ENCODE measurements at regions not wholly inside any gene's neighbourhood (a gene's known extent, or its start where the extent isn't known, plus 50 kb on each side); places are given as distances from the start of the nearest gene placed in this dataset.
"Not testable (repeated sequence)": the region's sequence is repeated elsewhere in the genome, so short reads cannot be mapped to it uniquely, and the experiment has no call there.

DNA sequence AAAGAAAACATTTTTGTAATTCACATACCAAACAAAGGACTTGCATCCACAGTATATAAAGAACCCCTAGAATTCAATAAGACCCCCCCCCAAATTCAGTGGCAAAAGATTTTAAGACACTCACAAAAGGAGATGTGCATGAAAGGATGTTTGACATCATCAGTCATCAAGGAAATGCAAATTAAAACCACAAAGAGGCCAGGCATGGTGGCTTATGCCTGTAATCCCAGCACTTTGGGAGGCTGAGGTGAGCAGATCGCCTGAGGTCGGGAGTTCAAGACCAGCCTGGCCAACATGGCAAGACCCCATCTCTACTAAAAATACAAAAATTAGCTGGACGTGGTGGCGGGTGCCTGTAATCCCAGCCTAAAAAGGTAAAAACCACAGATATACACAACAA, 61.3 kb downstream of the AIPL1 start:
- POLR2A ChIA-PET; H3K4me3 Mint-ChIP-seq; CTCF ChIA-PET; H3K9me3 Mint-ChIP-seq; H3K4me1 Mint-ChIP-seq; H3K36me3 Mint-ChIP-seq (ENCODE audit: low read depth); H3K27ac Mint-ChIP-seq; DNase-seq: not testable (repeated sequence)
- H3K27me3 Mint-ChIP-seq = peaks cover 14% of the 10 kb centered on the region

DNA sequence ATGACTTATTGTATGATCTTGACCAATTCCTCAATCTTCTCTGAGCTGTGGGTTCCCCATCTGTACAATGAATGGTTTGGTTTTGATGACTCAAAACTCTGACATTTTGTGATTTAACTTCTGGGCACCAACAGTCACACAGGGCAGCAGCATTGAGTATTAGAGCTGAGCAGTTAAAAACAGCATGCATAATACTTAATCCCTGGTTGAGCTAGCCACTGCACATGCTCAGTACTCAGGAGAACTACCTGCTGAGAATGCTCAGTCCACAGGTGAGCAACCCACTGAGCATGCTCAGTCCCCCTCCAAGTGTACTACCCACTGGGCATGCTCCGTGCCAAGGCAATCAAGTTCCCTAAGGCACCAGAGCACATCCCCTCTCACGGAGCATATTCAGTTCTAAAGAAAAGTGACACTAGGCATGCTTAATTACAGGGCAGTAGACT, 68.7 kb downstream of the AIPL1 start:
- H3K27me3 Mint-ChIP-seq = peaks cover 27% of the 10 kb centered on the region
- POLR2A ChIA-PET = no interaction called here
- H3K4me1 Mint-ChIP-seq = no peaks in the 10 kb centered on the region
- H3K36me3 Mint-ChIP-seq (ENCODE audit: low read depth) = no peaks in the 10 kb centered on the region
- DNase-seq = no peak
- H3K27ac Mint-ChIP-seq = no peak overlapping the region
- no peak overlapping the region for H3K4me3 Mint-ChIP-seq
- CTCF ChIA-PET = no interaction called here
- H3K9me3 Mint-ChIP-seq = no peaks in the 10 kb centered on the region

DNA sequence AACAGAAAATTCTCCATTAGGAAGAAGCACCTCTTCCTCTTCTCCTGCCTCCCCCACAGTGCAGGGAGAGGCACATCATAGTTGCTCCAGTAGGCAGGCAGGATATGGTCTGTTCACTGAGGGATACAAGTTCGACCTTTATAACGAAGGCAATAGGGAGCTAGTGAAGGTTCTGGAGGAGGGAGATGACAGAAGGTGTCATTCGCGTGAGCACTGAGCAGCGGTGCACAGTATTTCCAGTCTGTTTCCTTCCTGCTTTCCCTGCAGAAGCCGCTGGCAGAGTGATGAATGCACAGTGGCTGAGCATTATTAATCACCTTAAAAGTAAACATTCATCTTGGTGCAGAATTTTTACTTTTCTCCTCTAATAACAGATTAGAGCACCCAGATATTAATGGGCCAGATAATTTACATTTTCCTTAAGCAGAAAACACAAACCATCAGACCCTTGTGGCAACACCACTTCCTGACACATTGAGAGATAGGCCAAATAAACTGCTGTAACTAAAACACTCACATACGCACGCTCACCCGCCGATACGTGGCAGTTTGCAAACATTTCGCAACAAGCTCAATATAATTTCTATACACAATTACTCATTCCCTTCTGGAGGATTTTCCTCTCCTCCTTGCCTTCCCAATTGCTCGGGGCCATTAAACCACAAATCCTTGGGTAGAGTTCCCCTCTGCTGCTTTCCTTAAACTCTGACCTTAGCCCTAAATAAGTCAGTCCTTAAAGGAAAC, 69.5 kb downstream of the AIPL1 start:
- peaks cover 25% of the 10 kb centered on the region for H3K27me3 Mint-ChIP-seq
- H3K4me1 Mint-ChIP-seq = no peaks in the 10 kb centered on the region
- no peak for DNase-seq
- no peak overlapping the region for H3K27ac Mint-ChIP-seq
- ChIA-PET CTCF (no interaction called here), POLR2A (no interaction called here)
- H3K36me3 Mint-ChIP-seq (ENCODE audit: low read depth) = no peaks in the 10 kb centered on the region
- no peak overlapping the region for H3K4me3 Mint-ChIP-seq
- no peaks in the 10 kb centered on the region for H3K9me3 Mint-ChIP-seq

DNA sequence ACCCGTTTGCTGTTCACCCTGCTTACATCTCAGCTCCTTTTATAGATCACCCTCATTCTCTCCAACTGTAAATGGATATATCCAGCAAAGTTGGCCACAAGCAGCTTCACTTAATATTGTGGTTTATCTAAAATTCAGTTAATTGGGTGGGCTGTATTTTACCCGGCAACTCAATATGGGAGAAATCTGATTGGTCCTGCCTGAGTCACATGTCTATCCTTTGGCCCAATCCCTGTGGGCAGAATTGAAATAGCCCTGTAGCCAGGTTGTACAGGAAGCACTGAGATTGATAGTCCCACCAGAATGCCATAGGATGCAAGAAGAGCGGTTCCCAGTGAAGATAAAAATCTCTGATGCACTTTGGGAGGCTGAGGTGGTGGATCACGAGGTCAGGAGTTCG, 73.2 kb downstream of the AIPL1 start:
- Mint-ChIP-seq H3K4me1 (no peaks in the 10 kb centered on the region), H3K27me3 (peaks cover 24% of the 10 kb centered on the region), H3K4me3 (no peak overlapping the region), H3K9me3 (no peaks in the 10 kb centered on the region), H3K36me3 (ENCODE audit: low read depth) (no peaks in the 10 kb centered on the region), H3K27ac (no peak overlapping the region)
- DNase-seq = no peak
- ChIA-PET CTCF (no interaction called here), POLR2A (no interaction called here)

DNA sequence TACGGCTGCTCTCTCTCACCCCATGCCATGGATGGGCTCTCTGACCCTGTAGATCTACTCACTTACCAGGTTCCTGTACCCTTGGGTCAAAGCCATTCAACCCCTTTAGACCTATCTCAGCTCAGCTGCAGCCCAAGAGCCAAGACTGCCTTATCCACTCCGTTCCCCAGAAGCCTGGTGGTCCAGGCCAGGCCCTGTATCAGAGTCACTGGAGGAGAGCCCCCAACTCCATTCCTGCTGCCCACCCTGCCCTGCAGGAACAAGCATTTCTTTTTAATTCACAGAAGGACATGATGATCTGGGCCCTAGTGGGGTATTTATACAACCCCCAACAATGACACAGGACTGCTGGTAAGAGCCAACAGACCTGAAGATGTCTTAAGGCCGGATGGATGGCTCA, 76.8 kb downstream of the AIPL1 start:
- Mint-ChIP-seq H3K4me1 (no peaks in the 10 kb centered on the region), H3K9me3 (no peaks in the 10 kb centered on the region), H3K27me3 (peaks cover 17% of the 10 kb centered on the region), H3K27ac (no peak overlapping the region), H3K4me3 (no peak overlapping the region), H3K36me3 (ENCODE audit: low read depth) (no peaks in the 10 kb centered on the region)
- ChIA-PET CTCF (no interaction called here), POLR2A (no interaction called here)
- DNase-seq = no peak

DNA sequence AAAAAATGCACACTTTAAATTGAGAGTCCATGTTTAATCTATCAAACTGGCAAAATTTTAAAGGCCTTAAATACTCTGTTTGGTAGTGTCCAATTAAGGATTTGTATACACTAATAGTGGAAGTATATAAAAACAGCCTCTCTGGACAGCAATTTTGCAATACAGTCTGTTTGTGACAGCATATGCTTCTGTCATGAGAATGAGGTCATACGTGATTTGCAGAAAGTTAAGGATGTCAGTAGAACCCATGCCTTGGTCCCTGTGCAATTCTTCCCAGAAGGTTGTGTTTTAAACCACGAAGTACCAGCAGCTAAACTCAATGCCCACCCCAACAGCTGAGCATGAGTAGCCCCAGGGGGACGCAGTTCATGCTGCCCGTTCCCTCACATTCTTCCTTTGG, 78.4 kb downstream of the AIPL1 start:
- no peak for DNase-seq
- no peaks in the 10 kb centered on the region for H3K4me1 Mint-ChIP-seq
- ChIA-PET POLR2A (no interaction called here), CTCF (no interaction called here)
- no peaks in the 10 kb centered on the region for H3K36me3 Mint-ChIP-seq (ENCODE audit: low read depth)
- no peak overlapping the region for H3K27ac Mint-ChIP-seq
- H3K9me3 Mint-ChIP-seq = no peaks in the 10 kb centered on the region
- no peak overlapping the region for H3K4me3 Mint-ChIP-seq
- H3K27me3 Mint-ChIP-seq = peaks cover 17% of the 10 kb centered on the region

DNA sequence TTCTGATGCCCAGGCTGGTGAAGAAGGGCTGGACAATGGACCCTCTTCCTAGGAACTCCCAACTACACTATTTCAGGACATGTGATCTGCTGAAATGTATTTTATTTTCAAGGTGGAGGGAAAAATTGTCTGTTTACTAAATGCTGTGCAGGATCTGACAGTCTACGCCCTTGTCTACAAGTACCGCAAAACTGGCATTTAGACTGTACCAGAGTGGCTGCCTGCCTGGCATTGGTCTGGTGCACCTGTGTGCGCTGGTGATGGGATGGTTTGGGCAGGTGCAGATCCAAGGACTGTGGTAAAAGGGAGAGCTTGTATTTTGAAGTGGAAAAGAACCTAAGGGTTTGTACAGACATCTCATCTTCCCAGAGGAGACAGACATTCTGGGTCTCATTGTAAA, 79.7 kb downstream of the AIPL1 start:
- Mint-ChIP-seq H3K27ac (no peak overlapping the region), H3K36me3 (ENCODE audit: low read depth) (no peaks in the 10 kb centered on the region), H3K9me3 (no peaks in the 10 kb centered on the region), H3K27me3 (peaks cover 17% of the 10 kb centered on the region), H3K4me3 (no peak overlapping the region), H3K4me1 (no peaks in the 10 kb centered on the region)
- CTCF ChIA-PET = no interaction called here
- no peak for DNase-seq
- POLR2A ChIA-PET = no interaction called here

DNA sequence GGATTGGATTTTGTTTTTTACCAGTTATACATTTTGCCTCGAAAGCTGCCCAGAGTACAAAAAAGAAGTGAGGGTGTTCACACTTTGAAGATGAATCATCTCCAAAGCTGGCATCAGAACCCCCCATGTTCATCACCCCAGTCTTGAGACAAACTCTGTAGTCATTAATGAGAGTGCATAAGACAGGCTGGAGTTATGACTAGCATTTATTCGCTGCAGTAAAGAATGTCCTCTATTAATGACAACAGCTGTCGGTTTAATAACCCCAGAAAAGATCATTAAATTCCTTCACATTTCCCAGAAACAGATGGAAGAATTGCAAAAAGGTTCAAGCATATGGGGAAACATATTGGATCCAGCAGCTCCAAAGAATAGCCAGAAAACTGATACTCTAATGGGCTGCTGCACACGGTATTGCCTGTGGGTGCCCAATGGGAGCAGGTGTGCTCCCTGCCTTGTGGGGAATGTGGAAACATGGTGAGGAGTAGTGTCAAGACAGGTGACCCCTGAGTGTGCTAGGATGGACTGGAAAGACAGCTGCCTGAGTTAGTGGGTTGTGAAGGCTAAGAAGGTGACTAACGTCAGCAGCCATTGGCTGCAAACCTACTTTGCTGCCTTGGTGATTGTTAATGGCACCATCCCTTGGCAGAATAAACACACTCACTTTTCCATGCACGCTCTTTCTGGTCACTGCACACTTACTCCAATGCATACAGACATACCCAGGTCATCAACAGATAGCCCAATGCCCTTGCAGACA, 81.9 kb downstream of the AIPL1 start:
- no peaks in the 10 kb centered on the region for H3K36me3 Mint-ChIP-seq (ENCODE audit: low read depth)
- ChIA-PET CTCF (no interaction called here), POLR2A (no interaction called here)
- DNase-seq = no peak
- H3K27ac Mint-ChIP-seq = no peak overlapping the region
- no peaks in the 10 kb centered on the region for H3K9me3 Mint-ChIP-seq
- H3K27me3 Mint-ChIP-seq = peaks cover 10% of the 10 kb centered on the region
- H3K4me3 Mint-ChIP-seq = no peak overlapping the region
- no peaks in the 10 kb centered on the region for H3K4me1 Mint-ChIP-seq

DNA sequence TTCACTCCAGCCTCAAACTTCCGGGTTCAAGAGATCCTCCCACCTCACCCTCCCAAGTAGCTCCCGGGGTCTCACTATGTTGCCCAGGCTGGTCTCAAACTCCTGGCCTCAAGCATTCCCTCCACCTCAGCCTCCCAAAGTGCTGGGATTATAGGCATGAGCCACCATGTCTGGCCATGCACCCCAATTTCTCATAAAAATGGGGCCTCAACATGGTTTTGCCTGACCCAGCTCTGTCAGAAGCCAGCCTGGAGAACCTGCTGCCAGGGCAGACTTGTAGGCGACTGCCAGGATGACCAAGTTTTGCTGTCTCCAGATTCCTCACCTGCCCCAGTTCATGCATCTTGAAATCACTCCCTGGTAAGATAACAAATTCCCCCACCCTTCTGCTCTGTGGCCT, 82.9 kb downstream of the AIPL1 start:
- H3K36me3 Mint-ChIP-seq (ENCODE audit: low read depth) = no peaks in the 10 kb centered on the region
- no peak overlapping the region for H3K4me3 Mint-ChIP-seq
- ChIA-PET POLR2A (no interaction called here), CTCF (no interaction called here)
- no peak overlapping the region for H3K27ac Mint-ChIP-seq
- peaks cover 10% of the 10 kb centered on the region for H3K27me3 Mint-ChIP-seq
- DNase-seq = no peak
- no peaks in the 10 kb centered on the region for H3K9me3 Mint-ChIP-seq
- no peaks in the 10 kb centered on the region for H3K4me1 Mint-ChIP-seq

DNA sequence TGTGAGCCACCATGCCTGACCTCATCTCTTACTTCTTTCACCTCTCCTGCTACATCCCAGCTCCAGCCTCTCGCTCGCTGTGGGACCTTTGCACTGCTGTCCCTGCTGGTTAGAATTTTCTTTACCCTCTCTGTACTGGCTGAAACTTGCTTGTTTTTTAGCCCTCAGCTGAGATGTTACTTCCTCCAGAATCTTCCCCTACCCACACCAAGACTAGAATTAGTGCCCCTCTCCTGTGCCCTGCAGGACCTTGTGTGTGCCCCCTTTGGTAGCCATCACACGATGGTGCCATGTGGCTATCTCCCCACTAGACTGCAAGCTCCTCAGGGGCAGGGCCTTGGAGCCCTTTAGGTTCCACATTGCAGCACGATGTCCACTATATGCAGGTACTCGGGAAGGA, 84.1 kb downstream of the AIPL1 start:
- Mint-ChIP-seq H3K27ac (no peak overlapping the region), H3K4me3 (no peak overlapping the region), H3K36me3 (ENCODE audit: low read depth) (no peaks in the 10 kb centered on the region), H3K27me3 (peaks cover 4% of the 10 kb centered on the region), H3K9me3 (no peaks in the 10 kb centered on the region), H3K4me1 (no peaks in the 10 kb centered on the region)
- DNase-seq = no peak
- ChIA-PET POLR2A (no interaction called here), CTCF (no interaction called here)

DNA sequence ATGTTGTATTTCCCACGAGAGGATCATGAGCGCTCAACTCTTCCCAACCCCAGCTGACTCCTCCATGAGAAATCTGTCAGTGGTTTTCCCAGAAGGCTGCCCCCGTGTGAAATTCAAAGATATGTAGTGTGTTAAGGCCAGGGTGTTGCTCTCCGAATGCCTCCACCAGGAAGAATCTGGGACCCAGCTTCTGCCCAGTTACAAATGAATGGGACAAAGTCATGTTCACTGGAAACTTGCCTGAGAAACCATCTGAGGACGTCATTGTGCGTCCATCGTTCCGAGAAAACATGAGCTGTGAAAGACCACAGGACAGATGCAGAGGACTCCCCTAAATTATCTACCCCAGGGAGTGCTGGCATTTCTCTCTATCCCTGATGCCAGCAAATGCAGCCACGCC, 86.0 kb downstream of the AIPL1 start:
- Mint-ChIP-seq H3K27ac (no peak overlapping the region), H3K4me3 (no peak overlapping the region), H3K36me3 (ENCODE audit: low read depth) (no peaks in the 10 kb centered on the region), H3K4me1 (no peaks in the 10 kb centered on the region), H3K27me3 (no peaks in the 10 kb centered on the region), H3K9me3 (no peaks in the 10 kb centered on the region)
- CTCF ChIA-PET = no interaction called here
- no peak for DNase-seq
- POLR2A ChIA-PET = no interaction called here

DNA sequence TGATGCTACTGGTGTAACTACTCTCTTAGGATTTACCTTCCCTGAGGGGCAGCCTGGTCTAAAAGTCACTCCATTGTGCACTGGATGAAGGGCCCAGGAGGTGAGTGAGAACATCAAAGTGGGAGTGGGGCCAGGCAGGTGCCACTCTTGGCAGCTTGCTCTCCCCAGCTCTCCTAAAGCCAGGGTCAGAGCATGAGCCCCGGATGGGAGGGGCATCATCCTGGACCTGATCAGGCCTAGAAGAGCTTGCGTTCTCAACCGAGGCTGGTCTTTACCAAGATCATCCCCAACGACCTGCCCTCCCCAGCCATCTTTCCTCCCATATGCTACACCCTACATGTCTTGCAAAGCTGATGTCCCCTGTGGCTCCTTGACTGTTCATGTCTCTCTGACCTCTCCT, 87.1 kb downstream of the AIPL1 start:
- no peak for DNase-seq
- ChIA-PET CTCF (no interaction called here), POLR2A (no interaction called here)
- Mint-ChIP-seq H3K36me3 (ENCODE audit: low read depth) (no peaks in the 10 kb centered on the region), H3K27me3 (no peaks in the 10 kb centered on the region), H3K27ac (no peak overlapping the region), H3K4me1 (no peaks in the 10 kb centered on the region), H3K4me3 (no peak overlapping the region), H3K9me3 (no peaks in the 10 kb centered on the region)

DNA sequence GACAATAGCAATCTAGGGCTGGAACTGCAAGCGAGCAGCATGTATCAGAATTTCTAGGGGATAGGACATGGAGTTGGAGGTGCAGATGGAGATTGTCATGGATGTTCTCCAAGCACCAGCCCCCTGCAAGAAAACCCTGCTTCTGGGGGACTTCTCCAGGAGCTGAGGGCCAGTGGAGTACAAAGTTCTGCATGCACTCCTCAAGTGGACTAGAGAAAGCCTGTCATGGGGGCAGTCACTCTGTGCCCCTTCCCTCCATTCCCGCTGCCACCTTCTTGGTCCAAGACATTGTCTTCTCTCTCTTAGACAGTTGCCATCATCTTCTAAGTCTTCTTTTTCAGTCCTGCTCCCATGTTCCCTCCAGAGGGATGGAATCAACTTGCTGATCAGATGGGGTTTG, 87.9 kb downstream of the AIPL1 start:
- no peaks in the 10 kb centered on the region for H3K4me1 Mint-ChIP-seq
- DNase-seq = no peak
- ChIA-PET POLR2A (no interaction called here), CTCF (no interaction called here)
- H3K36me3 Mint-ChIP-seq (ENCODE audit: low read depth) = no peaks in the 10 kb centered on the region
- no peak overlapping the region for H3K27ac Mint-ChIP-seq
- no peaks in the 10 kb centered on the region for H3K27me3 Mint-ChIP-seq
- H3K9me3 Mint-ChIP-seq = no peaks in the 10 kb centered on the region
- H3K4me3 Mint-ChIP-seq = no peak overlapping the region

DNA sequence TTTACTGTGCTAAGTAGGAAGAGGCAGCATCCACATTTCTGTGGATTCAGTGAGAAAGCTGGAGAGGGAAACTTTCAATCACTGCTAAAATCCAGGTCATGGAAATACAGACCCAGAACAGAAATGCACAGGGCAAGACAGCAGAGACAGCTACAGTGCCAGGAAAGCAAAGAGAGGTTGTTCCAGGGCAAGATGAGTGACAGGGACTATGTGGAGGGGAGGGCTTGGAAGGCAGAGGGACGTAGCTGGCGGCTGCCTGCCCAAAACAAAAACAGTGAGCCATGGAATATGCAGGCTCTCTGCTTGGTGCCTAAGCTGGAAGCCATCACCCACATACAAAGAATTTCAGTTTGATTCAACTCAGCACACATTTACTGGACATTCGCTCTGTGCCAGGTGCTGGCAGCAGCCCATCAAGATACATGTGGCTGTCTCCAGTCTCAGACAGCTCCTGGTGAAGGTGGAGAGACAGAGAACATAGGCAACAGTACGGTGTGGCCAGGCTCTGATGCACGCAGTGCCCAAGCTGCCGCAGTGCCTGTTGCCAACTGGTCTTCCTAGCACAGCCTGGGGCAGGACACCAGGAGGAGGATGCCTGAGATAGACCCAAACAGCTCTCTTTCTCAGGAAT, 88.7 kb downstream of the AIPL1 start:
- Mint-ChIP-seq H3K27me3 (no peaks in the 10 kb centered on the region), H3K9me3 (no peaks in the 10 kb centered on the region), H3K4me3 (no peak overlapping the region), H3K36me3 (ENCODE audit: low read depth) (no peaks in the 10 kb centered on the region), H3K27ac (no peak overlapping the region), H3K4me1 (no peaks in the 10 kb centered on the region)
- CTCF ChIA-PET = interaction anchor here (1.1 kb wide), 1 partner anchor 9 kb away, joined by 5 read pairs; no protein-coding TSS in a partner anchor
- no peak for DNase-seq
- POLR2A ChIA-PET = no interaction called here
